ENCODE measurements at regions not wholly inside any gene's neighbourhood (a gene's known extent, or its start where the extent isn't known, plus 50 kb on each side); places are given as distances from the start of the nearest gene placed in this dataset.

- ChIA-PET CTCF (interaction anchor here (0.6 to 1.1 kb wide), 5 partner anchors 13 to 1104 kb away, joined by 3 to 5 read pairs (median 3); no protein-coding TSS in a partner anchor), POLR2A (ENCODE audit: low non-redundant PET) (no interaction called here)
- DNase-seq (ENCODE audit: low spot score), result peak; percentile 24
- TF ChIP-seq CTCF (conservative IDR thresholded peaks at IDR 0.05; ENCODE audit: low read depth), result peak; percentile 77
- H3K27ac ChIP-seq, result peak overlapping the region; percentile 89
These were observed 637.7 kb downstream of the SEMA5A start for GRCh38 chr5:8908055-8908683.

GRCh38 chr5:8912106-8912505 is 633.8 kb downstream of the SEMA5A start:
- DNase-seq (ENCODE audit: low spot score), result no peak
- TF ChIP-seq CTCF (conservative IDR thresholded peaks at IDR 0.05; ENCODE audit: low read depth), result no peak
- ChIA-PET POLR2A (ENCODE audit: low non-redundant PET) (no interaction called here), CTCF (no interaction called here)
- no peak overlapping the region for H3K27ac ChIP-seq

- no peak for DNase-seq (ENCODE audit: low spot score)
- ChIA-PET CTCF (interaction anchor here (0.5 kb wide), 1 partner anchor 110 kb away, joined by 3 read pairs; no protein-coding TSS in a partner anchor), POLR2A (ENCODE audit: low non-redundant PET) (no interaction called here)
- TF ChIP-seq CTCF (conservative IDR thresholded peaks at IDR 0.05; ENCODE audit: low read depth), result no peak
- no peak overlapping the region for H3K27ac ChIP-seq
These were observed 632.4 kb downstream of the SEMA5A start for GRCh38 chr5:8913522-8913921.

- H3K27ac ChIP-seq, result no peak overlapping the region
- DNase-seq (ENCODE audit: low spot score), result no peak
- ChIA-PET CTCF (no interaction called here), POLR2A (ENCODE audit: low non-redundant PET) (no interaction called here)
- no peak for TF ChIP-seq CTCF (conservative IDR thresholded peaks at IDR 0.05; ENCODE audit: low read depth)
These were observed 626.8 kb downstream of the SEMA5A start for GRCh38 chr5:8919096-8919495.

GRCh38 chr5:8923526-8923925 is 622.3 kb downstream of the SEMA5A start:
- ChIA-PET POLR2A (ENCODE audit: low non-redundant PET) (no interaction called here), CTCF (no interaction called here)

GRCh38 chr5:8924054-8924793 is 621.7 kb downstream of the SEMA5A start:
- ChIA-PET CTCF (interaction anchor here (0.6 kb wide), 1 partner anchor 176 kb away, joined by 4 read pairs; no protein-coding TSS in a partner anchor), POLR2A (ENCODE audit: low non-redundant PET) (no interaction called here)
- TF ChIP-seq CTCF (conservative IDR thresholded peaks at IDR 0.05; ENCODE audit: low read depth), result no peak
- DNase-seq (ENCODE audit: low spot score), result no peak
- no peak overlapping the region for H3K27ac ChIP-seq

More at GRCh38 chr5:8923526-8923925, 622.3 kb downstream of the SEMA5A start:
- no peak for TF ChIP-seq CTCF (conservative IDR thresholded peaks at IDR 0.05; ENCODE audit: low read depth)
- no peak overlapping the region for H3K27ac ChIP-seq
- DNase-seq (ENCODE audit: low spot score), result no peak
